ENCODE measurements at regions not wholly inside any gene's neighbourhood (a gene's known extent, or its start where the extent isn't known, plus 50 kb on each side); places are given as distances from the start of the nearest gene placed in this dataset.
"Not testable (repeated sequence)": the region's sequence is repeated elsewhere in the genome, so short reads cannot be mapped to it uniquely, and the experiment has no call there.

GRCh38 chr3:148518520-148518919, 179.2 kb upstream of the AGTR1 start:
- intact Hi-C loops (cut with DNase I) = no loop called here
- no peaks in the 10 kb centered on the region for H3K27me3 ChIP-seq
- H3K4me1 ChIP-seq = no peaks in the 10 kb centered on the region
- ATAC-seq (no peak), DNase-seq (no peak)
- H3K36me3 ChIP-seq = no peaks in the 10 kb centered on the region
- no peaks in the 10 kb centered on the region for H3K9me3 ChIP-seq
- no peak overlapping the region for H3K27ac ChIP-seq
- TF ChIP-seq, protein P1, sequence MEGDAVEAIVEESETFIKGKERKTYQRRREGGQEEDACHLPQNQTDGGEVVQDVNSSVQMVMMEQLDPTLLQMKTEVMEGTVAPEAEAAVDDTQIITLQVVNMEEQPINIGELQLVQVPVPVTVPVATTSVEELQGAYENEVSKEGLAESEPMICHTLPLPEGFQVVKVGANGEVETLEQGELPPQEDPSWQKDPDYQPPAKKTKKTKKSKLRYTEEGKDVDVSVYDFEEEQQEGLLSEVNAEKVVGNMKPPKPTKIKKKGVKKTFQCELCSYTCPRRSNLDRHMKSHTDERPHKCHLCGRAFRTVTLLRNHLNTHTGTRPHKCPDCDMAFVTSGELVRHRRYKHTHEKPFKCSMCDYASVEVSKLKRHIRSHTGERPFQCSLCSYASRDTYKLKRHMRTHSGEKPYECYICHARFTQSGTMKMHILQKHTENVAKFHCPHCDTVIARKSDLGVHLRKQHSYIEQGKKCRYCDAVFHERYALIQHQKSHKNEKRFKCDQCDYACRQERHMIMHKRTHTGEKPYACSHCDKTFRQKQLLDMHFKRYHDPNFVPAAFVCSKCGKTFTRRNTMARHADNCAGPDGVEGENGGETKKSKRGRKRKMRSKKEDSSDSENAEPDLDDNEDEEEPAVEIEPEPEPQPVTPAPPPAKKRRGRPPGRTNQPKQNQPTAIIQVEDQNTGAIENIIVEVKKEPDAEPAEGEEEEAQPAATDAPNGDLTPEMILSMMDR (IDR thresholded peaks at IDR 0.05) = no peak
- TF ChIP-seq POLR2A (IDR thresholded peaks at IDR 0.05) = no peak
- H3K4me3 ChIP-seq = no peak overlapping the region

GRCh38 chr3:148525621-148526020, 172.1 kb upstream of the AGTR1 start:
- DNase-seq; H3K36me3 ChIP-seq; H3K4me3 ChIP-seq; H3K4me1 ChIP-seq; intact Hi-C loops (cut with DNase I); H3K9me3 ChIP-seq; H3K27me3 ChIP-seq; ATAC-seq; H3K27ac ChIP-seq: not testable (repeated sequence)
- 57% methylated on average over 7 of the region's 13 CpGs for whole genome bisulfite sequencing (ENCODE audit: insufficient coverage, low coverage, low lambda C conversion rate, missing lambda C conversion rate)

DNA sequence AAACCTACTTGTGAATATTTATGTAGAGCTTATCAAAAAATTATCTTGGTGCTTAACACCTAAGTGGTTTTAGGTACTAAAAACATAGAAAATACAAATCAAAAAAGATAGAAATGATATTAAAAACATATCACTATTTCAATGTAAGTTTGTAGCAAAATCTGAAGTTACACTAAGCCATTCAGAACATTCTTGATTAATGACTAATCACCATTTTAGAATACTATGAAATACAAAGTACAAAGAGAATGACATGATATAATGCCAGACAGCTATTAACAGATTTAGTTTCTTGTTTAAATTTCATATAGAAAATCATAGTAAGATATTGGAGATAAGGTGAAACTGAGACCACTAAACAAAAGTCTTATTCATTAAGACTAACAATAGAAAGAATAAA, 169.7 kb upstream of the AGTR1 start:
- Histone ChIP-seq H3K27ac (no peak overlapping the region), H3K27me3 (no peaks in the 10 kb centered on the region), H3K4me1 (no peaks in the 10 kb centered on the region), H3K4me3 (no peak overlapping the region), H3K36me3 (no peaks in the 10 kb centered on the region), H3K9me3 (no peaks in the 10 kb centered on the region)
- ATAC-seq (peak in 1 of 4 donors; percentile 66), DNase-seq (no peak)
- intact Hi-C loops (cut with DNase I) = no loop called here
- TF ChIP-seq POLR2A (IDR thresholded peaks at IDR 0.05) = no peak
- TF ChIP-seq, protein P1 (IDR thresholded peaks at IDR 0.05) = no peak

GRCh38 chr3:148531836-148532235, 165.9 kb upstream of the AGTR1 start:
- TF ChIP-seq, protein P1 (IDR thresholded peaks at IDR 0.05) = no peak
- no peak for TF ChIP-seq POLR2A (IDR thresholded peaks at IDR 0.05)
- 83% methylated on average over 2 of the region's 2 CpGs for WGBS (ENCODE audit: insufficient coverage, low coverage, low lambda C conversion rate, missing lambda C conversion rate)
- no peak for ATAC-seq
- intact Hi-C loops (cut with DNase I) = no loop called here
- Histone ChIP-seq H3K27ac (no peak overlapping the region), H3K4me1 (peaks cover 0 to 5% (median 0%) of the 10 kb centered on the region in 4 donors), H3K27me3 (no peaks in the 10 kb centered on the region), H3K36me3 (no peaks in the 10 kb centered on the region), H3K9me3 (no peaks in the 10 kb centered on the region), H3K4me3 (no peak overlapping the region)
- DNase-seq = no peak

DNA sequence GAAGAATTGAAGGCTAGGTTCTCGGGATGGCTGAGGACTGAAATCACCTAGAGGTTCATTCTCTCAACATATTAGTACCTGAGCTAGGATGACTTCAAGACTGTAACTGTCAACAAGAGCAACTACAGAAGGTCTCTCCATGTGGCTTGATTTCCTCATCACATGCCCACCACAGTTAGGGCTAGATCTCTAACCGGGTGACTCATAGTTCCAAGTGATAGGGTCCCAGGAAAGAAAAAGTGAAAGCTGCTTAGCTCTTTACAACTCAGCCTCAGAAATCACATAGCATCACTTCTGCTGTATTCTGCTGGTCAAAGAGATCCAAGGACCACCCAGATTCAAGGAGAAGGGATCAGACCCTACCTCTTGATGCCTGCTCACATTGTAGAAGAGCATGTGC, 165.4 kb upstream of the AGTR1 start:
- intact Hi-C loops (cut with DNase I) = no loop called here
- no peak for ATAC-seq
- 70% methylated on average over 2 of the region's 2 CpGs for WGBS (ENCODE audit: insufficient coverage, low coverage, low lambda C conversion rate, missing lambda C conversion rate)

More for the DNA sequence above, 165.4 kb upstream of the AGTR1 start:
- no peak for DNase-seq
- no peaks in the 10 kb centered on the region for H3K36me3 ChIP-seq
- H3K4me3 ChIP-seq = no peak overlapping the region
- no peaks in the 10 kb centered on the region for H3K27me3 ChIP-seq
- TF ChIP-seq, protein P1 (IDR thresholded peaks at IDR 0.05) = no peak
- no peak for TF ChIP-seq POLR2A (IDR thresholded peaks at IDR 0.05)
- H3K27ac ChIP-seq = no peak overlapping the region
- no peaks in the 10 kb centered on the region for H3K9me3 ChIP-seq
- peaks cover 0 to 5% (median 0%) of the 10 kb centered on the region in 4 donors for H3K4me1 ChIP-seq
